Smooth muscle cell (in vitro differentiated cells): ENCODE measurements at regions not wholly inside any gene's neighbourhood (a gene's known extent, or its start where the extent isn't known, plus 50 kb on each side); places are given as distances from the start of the nearest gene placed in this dataset.

Experiments used
- DNase-seq: peaks from one replicate; lab custom pipeline; 2025; ENCODE audit not compliant: unreplicated experiment; lab: John Stamatoyannopoulos, UW
- H2AFZ ChIP-seq: fragments of 200-600 bp; sonication (generic); 2 replicates; pipeline ENCODE4 v1.6.0; 2016; ENCODE audit warnings: antibody characterized with exemption, low read depth, mild to moderate bottlenecking
- H3F3A ChIP-seq: fragments of 200-600 bp; sonication (generic); 2 replicates; pipeline ENCODE4 v1.6.0; 2017; ENCODE audit warnings: antibody characterized with exemption, low read depth
- H3K27ac ChIP-seq: fragments of 200-600 bp; sonication (generic); 2 replicates; pipeline ENCODE4 v1.5.1; 2016; ENCODE audit warnings: low read depth, mild to moderate bottlenecking
- H3K27me3 ChIP-seq: fragments of 200-600 bp; sonication (generic); 2 replicates; pipeline ENCODE4 v1.6.1; 2016; ENCODE audit warnings: low read depth, mild to moderate bottlenecking
- H3K36me3 ChIP-seq: fragments of 200-600 bp; sonication (generic); 2 replicates; pipeline ENCODE4 v1.5.1; 2016; ENCODE audit warnings: low read depth
- H3K4me1 ChIP-seq: fragments of 200-600 bp; sonication (generic); 2 replicates; pipeline ENCODE4 v1.5.1; 2016; ENCODE audit warnings: low read depth
- H3K4me2 ChIP-seq: fragments of 200-600 bp; sonication (generic); 2 replicates; pipeline ENCODE4 v1.6.0; 2016; ENCODE audit warnings: mild to moderate bottlenecking
- H3K4me3 ChIP-seq: fragments of 200-600 bp; sonication (generic); 2 replicates; pipeline ENCODE4 v1.5.1; 2016; ENCODE audit warnings: mild to moderate bottlenecking
- H3K79me2 ChIP-seq: fragments of 200-600 bp; sonication (generic); 2 replicates; pipeline ENCODE4 v1.6.0; 2016; ENCODE audit warnings: low read depth, mild to moderate bottlenecking
- H3K9ac ChIP-seq: fragments of 200-600 bp; sonication (generic); 2 replicates; pipeline ENCODE4 v1.6.0; 2016; ENCODE audit warnings: low read depth
- H3K9me3 ChIP-seq: fragments of 200-600 bp; sonication (generic); replicated peaks from 2 replicates; pipeline ENCODE4 v1.5.1; 2016; ENCODE audit warnings: low read depth
- H4K20me1 ChIP-seq: fragments of 200-600 bp; sonication (generic); 2 replicates; pipeline ENCODE4 v1.6.0; 2016; ENCODE audit warnings: low read depth
- CTCF ChIP-seq: fragments of 200-600 bp; sonication (generic); IDR thresholded peaks from 2 replicates; pipeline ENCODE4 v1.5.1; 2017; ENCODE audit warnings: borderline replicate concordance, mild to moderate bottlenecking, antibody characterized with exemption; ENCODE audit not compliant: insufficient read depth, poor library complexity, severe bottlenecking
- WGBS: methylation state at CpG from one replicate; pipeline ENCODE4 v1.1.7; 2016; ENCODE audit warnings: low lambda C conversion rate; 5-methylcytosine and 5-hydroxymethylcytosine counted together

- H3K79me2 ChIP-seq: no peaks in the 10 kb centered on the region
- TF ChIP-seq CTCF: no peak
- H3F3A ChIP-seq: no peaks in the 10 kb centered on the region
- peaks cover 9% of the 10 kb centered on the region for H3K4me1 ChIP-seq
- H3K4me2 ChIP-seq: peak overlapping the region; percentile 28
- no peak overlapping the region for H3K9ac ChIP-seq
- H4K20me1 ChIP-seq: no peaks in the 10 kb centered on the region
- 40% methylated on average over 17 of the region's 17 CpGs for WGBS
- H3K9me3 ChIP-seq: no peaks in the 10 kb centered on the region
- no peak overlapping the region for H3K4me3 ChIP-seq
- no peak overlapping the region for H3K27ac ChIP-seq
- H3K36me3 ChIP-seq: no peaks in the 10 kb centered on the region
- no peak overlapping the region for H2AFZ ChIP-seq
- no peaks in the 10 kb centered on the region for H3K27me3 ChIP-seq
- no peak for DNase-seq
These were observed 356.0 kb downstream of the C16orf95 start for GRCh38 chr16:86961171-86961601.

- Histone ChIP-seq H3K9ac (no peak overlapping the region), H3K36me3 (no peaks in the 10 kb centered on the region), H3K9me3 (no peaks in the 10 kb centered on the region), H3K4me2 (no peak overlapping the region), H3K4me1 (peaks cover 9% of the 10 kb centered on the region), H3K79me2 (no peaks in the 10 kb centered on the region), H3K4me3 (no peak overlapping the region), H3F3A (no peaks in the 10 kb centered on the region), H3K27ac (no peak overlapping the region), H2AFZ (no peak overlapping the region), H4K20me1 (no peaks in the 10 kb centered on the region), H3K27me3 (no peaks in the 10 kb centered on the region)
- no peak for TF ChIP-seq CTCF
- WGBS: 98% methylated on average over 7 of the region's 7 CpGs
- no peak for DNase-seq
These were observed 354.9 kb downstream of the C16orf95 start for GRCh38 chr16:86962259-86962658.

- Histone ChIP-seq H2AFZ (no peak overlapping the region), H3K4me2 (no peak overlapping the region), H3K9me3 (no peaks in the 10 kb centered on the region), H3K36me3 (no peaks in the 10 kb centered on the region), H3F3A (no peaks in the 10 kb centered on the region), H3K4me1 (peaks cover 9% of the 10 kb centered on the region), H3K4me3 (no peak overlapping the region), H3K9ac (no peak overlapping the region), H3K79me2 (no peaks in the 10 kb centered on the region), H3K27ac (no peak overlapping the region), H3K27me3 (no peaks in the 10 kb centered on the region), H4K20me1 (no peaks in the 10 kb centered on the region)
- no peak for DNase-seq
- 94% methylated on average over 11 of the region's 11 CpGs for WGBS
- TF ChIP-seq CTCF: no peak
These were observed 354.3 kb downstream of the C16orf95 start for GRCh38 chr16:86962913-86963312.

- H3K36me3 ChIP-seq: no peaks in the 10 kb centered on the region
- H3K27me3 ChIP-seq: no peaks in the 10 kb centered on the region
- H3F3A ChIP-seq: no peaks in the 10 kb centered on the region
- no peak overlapping the region for H3K4me2 ChIP-seq
- peaks cover 9% of the 10 kb centered on the region for H3K4me1 ChIP-seq
- no peak overlapping the region for H3K27ac ChIP-seq
- no peak overlapping the region for H2AFZ ChIP-seq
- H3K79me2 ChIP-seq: no peaks in the 10 kb centered on the region
- no peaks in the 10 kb centered on the region for H4K20me1 ChIP-seq
- no peak for TF ChIP-seq CTCF
- no peak for DNase-seq
- H3K9me3 ChIP-seq: no peaks in the 10 kb centered on the region
- 82% methylated on average over 25 of the region's 25 CpGs for WGBS
- no peak overlapping the region for H3K4me3 ChIP-seq
- H3K9ac ChIP-seq: no peak overlapping the region
These were observed 353.3 kb downstream of the C16orf95 start for GRCh38 chr16:86963600-86964575.
